Endothelial cell of umbilical vein (primary cell): ENCODE measurements at regions not wholly inside any gene's neighbourhood (a gene's known extent, or its start where the extent isn't known, plus 50 kb on each side); places are given as distances from the start of the nearest gene placed in this dataset.
"Not testable (repeated sequence)": the region's sequence is repeated elsewhere in the genome, so short reads cannot be mapped to it uniquely, and the experiment has no call there.

Experiments used
- CTCF ChIP-seq, 2 donors: IDR thresholded peaks; 1 replicate in 1 of 2; 2 replicates in 1 of 2; pipeline ENCODE4 v1.5.1; 2011; ENCODE audit warnings: low read length in 2 of 2, mild to moderate bottlenecking in 2 of 2, moderate library complexity in 2 of 2, control low read depth in 1 of 2, inconsistent platforms in 1 of 2, low read depth in 1 of 2; ENCODE audit not compliant: insufficient read depth in 1 of 2; ENCODE audit errors: extremely low read depth in 1 of 2
- EZH2 ChIP-seq: IDR thresholded peaks from 2 replicates; pipeline ENCODE4 v1.6.1; 2012; ENCODE audit warnings: borderline replicate concordance, low read depth, mild to moderate bottlenecking, moderate library complexity, low read length, inconsistent platforms; ENCODE audit not compliant: severe bottlenecking

- TF ChIP-seq CTCF (IDR thresholded peaks at IDR 0.05; ENCODE audit: extremely low read depth in 1 of 2, insufficient read depth in 1 of 2, low read depth in 1 of 2, low read length in 2 of 2); EZH2: not testable (repeated sequence)
These were observed 919.5 kb downstream of the TYW1 start for GRCh38 chr7:67916111-67916510.
